ENCODE measurements at regions not wholly inside any gene's neighbourhood (a gene's known extent, or its start where the extent isn't known, plus 50 kb on each side); places are given as distances from the start of the nearest gene placed in this dataset.

- DNase-seq = no peak
- H3K36me3 Mint-ChIP-seq = peaks cover 8% of the 10 kb centered on the region
These were observed 230.0 kb upstream of the B3GALT2 start for GRCh38 chr1:193416226-193417024.

DNA sequence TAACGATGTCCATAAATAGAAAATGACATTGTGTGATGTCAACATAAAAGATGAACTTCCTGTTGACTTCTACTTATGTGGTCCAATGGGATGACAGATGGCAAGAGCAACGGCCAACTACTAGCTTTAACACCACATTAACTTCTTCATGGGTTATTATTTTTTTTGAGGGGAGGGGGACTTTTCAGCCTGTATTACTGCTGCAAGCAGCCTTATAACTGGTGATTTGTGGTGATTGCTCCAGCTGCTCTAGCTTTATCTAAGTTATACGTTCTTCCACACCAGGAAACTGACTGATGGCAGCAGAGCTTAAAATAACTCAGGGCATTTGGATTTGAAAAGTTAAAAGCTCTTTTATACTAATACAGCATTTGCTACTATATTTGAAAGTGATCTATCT lies 228.8 kb upstream of the B3GALT2 start:
- Mint-ChIP-seq H3K36me3 (peaks cover 8% of the 10 kb centered on the region), H3K27me3 (no peaks in the 10 kb centered on the region), H3K4me1 (peaks cover 38 to 77% (median 55%) of the 10 kb centered on the region in 4 donors), H3K9me3 (peaks cover 0 to 7% (median 1%) of the 10 kb centered on the region in 7 donors), H3K4me3 (no peak overlapping the region), H3K27ac (peak overlapping the region in 2 of 3 donors; percentile 39 to 61)
- Histone ChIP-seq H3K27me3 (ENCODE audit: control insufficient read depth, insufficient read depth, low read length) (no peaks in the 10 kb centered on the region), H3K36me3 (ENCODE audit: control insufficient read depth, insufficient read depth, low read length) (no peaks in the 10 kb centered on the region), H3K9me3 (ENCODE audit: control insufficient read depth in 2 of 2, low read length in 2 of 2) (no peaks in the 10 kb centered on the region), H3K4me1 (ENCODE audit: control insufficient read depth, insufficient read depth, low read length, poor library complexity, severe bottlenecking) (peaks cover 39% of the 10 kb centered on the region), H3K27ac (ENCODE audit: insufficient read depth, low read length, poor library complexity, severe bottlenecking) (no peak overlapping the region), H3K4me3 (ENCODE audit: low read depth, low read length) (no peak overlapping the region)
- no peak for ATAC-seq (ENCODE audit: low read depth in 2 of 2)
- DNase-seq = no peak

More at GRCh38 chr1:193416226-193417024, 230.0 kb upstream of the B3GALT2 start:
- Histone ChIP-seq H3K4me1 (ENCODE audit: control insufficient read depth, insufficient read depth, low read length, poor library complexity, severe bottlenecking) (peaks cover 38% of the 10 kb centered on the region), H3K36me3 (ENCODE audit: control insufficient read depth, insufficient read depth, low read length) (no peaks in the 10 kb centered on the region), H3K27me3 (ENCODE audit: control insufficient read depth, insufficient read depth, low read length) (no peaks in the 10 kb centered on the region), H3K4me3 (ENCODE audit: low read depth, low read length) (peak overlapping the region; percentile 38), H3K27ac (ENCODE audit: insufficient read depth, low read length, poor library complexity, severe bottlenecking) (no peak overlapping the region), H3K9me3 (ENCODE audit: control insufficient read depth in 2 of 2, low read length in 2 of 2) (no peaks in the 10 kb centered on the region)
- no peak for ATAC-seq (ENCODE audit: low read depth in 2 of 2)
- Mint-ChIP-seq H3K4me3 (peak overlapping the region in 2 of 4 donors; percentile 0 to 9), H3K27me3 (no peaks in the 10 kb centered on the region), H3K9me3 (peaks cover 0 to 7% (median 1%) of the 10 kb centered on the region in 7 donors), H3K27ac (peak overlapping the region; percentile 76 to 96 (median 86)), H3K4me1 (peaks cover 38 to 75% (median 55%) of the 10 kb centered on the region in 4 donors)

- peak overlapping the region; percentile 69 for H3K27ac ChIP-seq (ENCODE audit: insufficient read depth, low read length, poor library complexity, severe bottlenecking)
- H3K36me3 Mint-ChIP-seq = peaks cover 8% of the 10 kb centered on the region
- H3K4me3 ChIP-seq (ENCODE audit: low read depth, low read length) = peak overlapping the region; percentile 59
- peak overlapping the region in 1 of 4 donors; percentile 10 for H3K4me3 Mint-ChIP-seq
- no peak for ATAC-seq (ENCODE audit: low read depth in 2 of 2)
- H3K4me1 Mint-ChIP-seq = peaks cover 37 to 65% (median 47%) of the 10 kb centered on the region in 4 donors
- H3K9me3 Mint-ChIP-seq = peaks cover 0 to 7% (median 2%) of the 10 kb centered on the region in 7 donors
- no peaks in the 10 kb centered on the region for H3K27me3 Mint-ChIP-seq
- peaks cover 33% of the 10 kb centered on the region for H3K4me1 ChIP-seq (ENCODE audit: control insufficient read depth, insufficient read depth, low read length, poor library complexity, severe bottlenecking)
- no peaks in the 10 kb centered on the region for H3K36me3 ChIP-seq (ENCODE audit: control insufficient read depth, insufficient read depth, low read length)
- DNase-seq = no peak
- no peaks in the 10 kb centered on the region for H3K27me3 ChIP-seq (ENCODE audit: control insufficient read depth, insufficient read depth, low read length)
- peak overlapping the region; percentile 78 to 99 (median 89) for H3K27ac Mint-ChIP-seq
- H3K9me3 ChIP-seq (ENCODE audit: control insufficient read depth in 2 of 2, low read length in 2 of 2) = no peaks in the 10 kb centered on the region
These were observed 227.0 kb upstream of the B3GALT2 start for GRCh38 chr1:193413376-193413775.

DNA sequence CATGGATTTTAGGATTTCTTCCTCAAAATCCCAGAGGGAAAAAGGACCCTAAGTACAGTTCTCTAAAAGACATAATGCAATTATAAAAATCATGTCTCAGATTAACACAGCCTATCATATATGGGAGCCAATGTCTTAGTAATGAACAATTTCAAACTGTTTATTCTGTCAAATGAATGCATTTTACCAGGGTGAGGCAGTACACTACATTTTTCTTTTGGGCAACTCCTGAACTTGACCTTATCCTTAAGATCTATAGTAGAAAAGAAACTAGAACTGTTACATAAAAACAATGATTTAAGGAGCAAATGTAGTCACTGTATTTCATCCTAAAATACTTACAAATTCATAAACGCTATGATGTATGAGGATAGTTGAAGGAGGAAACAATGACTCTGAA lies 226.3 kb upstream of the B3GALT2 start:
- peaks cover 36 to 59% (median 44%) of the 10 kb centered on the region in 4 donors for H3K4me1 Mint-ChIP-seq

GRCh38 chr1:193411714-193412113 lies 225.3 kb upstream of the B3GALT2 start:
- Mint-ChIP-seq H3K27me3 (no peaks in the 10 kb centered on the region), H3K27ac (peak overlapping the region; percentile 89 to 99 (median 95)), H3K4me1 (peaks cover 40 to 55% (median 45%) of the 10 kb centered on the region in 4 donors), H3K9me3 (peaks cover 0 to 7% (median 2%) of the 10 kb centered on the region in 7 donors), H3K4me3 (peak overlapping the region; percentile 0 to 82 (median 38)), H3K36me3 (peaks cover 8% of the 10 kb centered on the region)
- peak in 2 of 3 donors; percentile 26 to 65 for DNase-seq
- Histone ChIP-seq H3K4me1 (ENCODE audit: control insufficient read depth, insufficient read depth, low read length, poor library complexity, severe bottlenecking) (peaks cover 22% of the 10 kb centered on the region), H3K27me3 (ENCODE audit: control insufficient read depth, insufficient read depth, low read length) (no peaks in the 10 kb centered on the region), H3K4me3 (ENCODE audit: low read depth, low read length) (peak overlapping the region; percentile 59), H3K27ac (ENCODE audit: insufficient read depth, low read length, poor library complexity, severe bottlenecking) (peak overlapping the region; percentile 69), H3K36me3 (ENCODE audit: control insufficient read depth, insufficient read depth, low read length) (no peaks in the 10 kb centered on the region), H3K9me3 (ENCODE audit: control insufficient read depth in 2 of 2, low read length in 2 of 2) (no peaks in the 10 kb centered on the region)
- ATAC-seq (ENCODE audit: low read depth in 2 of 2) = peak; percentile 54 to 56

More for the DNA sequence above, 226.3 kb upstream of the B3GALT2 start:
- Mint-ChIP-seq H3K27me3 (no peaks in the 10 kb centered on the region), H3K36me3 (peaks cover 8% of the 10 kb centered on the region), H3K9me3 (peaks cover 0 to 7% (median 2%) of the 10 kb centered on the region in 7 donors), H3K4me3 (peak overlapping the region in 3 of 4 donors; percentile 10 to 82 (median 55)), H3K27ac (peak overlapping the region; percentile 89 to 99 (median 95))
- no peak for ATAC-seq (ENCODE audit: low read depth in 2 of 2)
- H3K27me3 ChIP-seq (ENCODE audit: control insufficient read depth, insufficient read depth, low read length) = no peaks in the 10 kb centered on the region
- peak overlapping the region; percentile 69 for H3K27ac ChIP-seq (ENCODE audit: insufficient read depth, low read length, poor library complexity, severe bottlenecking)
- H3K9me3 ChIP-seq (ENCODE audit: control insufficient read depth in 2 of 2, low read length in 2 of 2) = no peaks in the 10 kb centered on the region
- peak overlapping the region; percentile 59 for H3K4me3 ChIP-seq (ENCODE audit: low read depth, low read length)
- peak in 1 of 3 donors; percentile 47 for DNase-seq
- H3K4me1 ChIP-seq (ENCODE audit: control insufficient read depth, insufficient read depth, low read length, poor library complexity, severe bottlenecking) = peaks cover 26% of the 10 kb centered on the region
- H3K36me3 ChIP-seq (ENCODE audit: control insufficient read depth, insufficient read depth, low read length) = no peaks in the 10 kb centered on the region

GRCh38 chr1:193411215-193411614 lies 224.8 kb upstream of the B3GALT2 start:
- H3K9me3 Mint-ChIP-seq = peaks cover 0 to 7% (median 2%) of the 10 kb centered on the region in 7 donors
- H3K27ac ChIP-seq (ENCODE audit: insufficient read depth, low read length, poor library complexity, severe bottlenecking) = peak overlapping the region; percentile 69
- peaks cover 24% of the 10 kb centered on the region for H3K4me1 ChIP-seq (ENCODE audit: control insufficient read depth, insufficient read depth, low read length, poor library complexity, severe bottlenecking)
- no peaks in the 10 kb centered on the region for H3K36me3 ChIP-seq (ENCODE audit: control insufficient read depth, insufficient read depth, low read length)
- no peak overlapping the region for H3K4me3 ChIP-seq (ENCODE audit: low read depth, low read length)
- no peaks in the 10 kb centered on the region for H3K9me3 ChIP-seq (ENCODE audit: control insufficient read depth in 2 of 2, low read length in 2 of 2)
- no peaks in the 10 kb centered on the region for H3K27me3 ChIP-seq (ENCODE audit: control insufficient read depth, insufficient read depth, low read length)
- no peak for DNase-seq
- H3K27me3 Mint-ChIP-seq = no peaks in the 10 kb centered on the region
- H3K36me3 Mint-ChIP-seq = peaks cover 8% of the 10 kb centered on the region
- H3K4me1 Mint-ChIP-seq = peaks cover 39 to 54% (median 42%) of the 10 kb centered on the region in 4 donors
- peak overlapping the region in 2 of 3 donors; percentile 89 to 99 for H3K27ac Mint-ChIP-seq
- H3K4me3 Mint-ChIP-seq = no peak overlapping the region
- no peak for ATAC-seq (ENCODE audit: low read depth in 2 of 2)

DNA sequence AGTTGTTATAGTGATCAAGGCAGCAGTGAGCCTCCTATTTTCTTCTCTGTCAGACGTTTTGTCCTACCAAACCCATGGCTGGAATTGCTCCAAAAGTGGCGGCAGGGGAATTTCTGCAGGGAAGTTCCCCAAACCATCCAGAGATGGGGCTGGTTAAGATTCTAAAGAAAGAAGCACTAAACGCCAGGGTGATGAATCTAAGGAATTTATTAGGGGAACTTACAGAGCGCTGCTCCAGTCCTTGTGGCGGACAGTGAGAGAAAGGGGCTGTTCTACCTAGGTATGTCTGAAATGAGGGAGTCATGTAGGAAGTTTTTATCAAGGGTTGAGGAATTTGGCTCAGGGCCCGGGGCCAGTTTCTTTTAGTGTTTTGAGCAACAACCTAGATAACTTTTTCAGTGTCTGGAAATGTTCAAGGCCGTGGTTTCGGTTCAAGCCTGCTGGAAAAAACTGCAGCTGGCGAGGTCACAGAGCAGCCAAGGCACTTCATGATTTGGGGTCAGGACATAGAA lies 222.4 kb upstream of the B3GALT2 start:
- Histone ChIP-seq H3K4me1 (ENCODE audit: control insufficient read depth, insufficient read depth, low read length, poor library complexity, severe bottlenecking) (peaks cover 24% of the 10 kb centered on the region), H3K27ac (ENCODE audit: insufficient read depth, low read length, poor library complexity, severe bottlenecking) (no peak overlapping the region), H3K4me3 (ENCODE audit: low read depth, low read length) (no peak overlapping the region), H3K36me3 (ENCODE audit: control insufficient read depth, insufficient read depth, low read length) (no peaks in the 10 kb centered on the region), H3K9me3 (ENCODE audit: control insufficient read depth in 2 of 2, low read length in 2 of 2) (no peaks in the 10 kb centered on the region), H3K27me3 (ENCODE audit: control insufficient read depth, insufficient read depth, low read length) (no peaks in the 10 kb centered on the region)
- Mint-ChIP-seq H3K4me3 (no peak overlapping the region), H3K27ac (peak overlapping the region; percentile 52 to 86 (median 72)), H3K9me3 (peaks cover 0 to 5% (median 2%) of the 10 kb centered on the region in 7 donors), H3K36me3 (peaks cover 3% of the 10 kb centered on the region), H3K4me1 (peaks cover 28 to 40% (median 36%) of the 10 kb centered on the region in 4 donors), H3K27me3 (no peaks in the 10 kb centered on the region)
- no peak for ATAC-seq (ENCODE audit: low read depth in 2 of 2)
- DNase-seq = no peak

All from CD4-positive, CD25-positive, alpha-beta regulatory T cell (primary cell).